ENCODE measurements at regions not wholly inside any gene's neighbourhood (a gene's known extent, or its start where the extent isn't known, plus 50 kb on each side); places are given as distances from the start of the nearest gene placed in this dataset.
A peak's percentile ranks its signal among the peaks of the same experiment; 100 is the strongest.

- H3K27ac Mint-ChIP-seq: peak overlapping the region; percentile 75
- DNase-seq (ENCODE audit: low spot score in 2 of 2, unreplicated experiment in 2 of 2): no peak
- H3K4me1 Mint-ChIP-seq: peaks cover 51% of the 10 kb centered on the region
- TF ChIP-seq CTCF (IDR thresholded peaks at IDR 0.05; ENCODE audit: unreplicated experiment): no peak
- H3K27me3 Mint-ChIP-seq (ENCODE audit: low read depth): no peaks in the 10 kb centered on the region
- H3K4me3 Mint-ChIP-seq: no peak overlapping the region
- H3K36me3 Mint-ChIP-seq: no peaks in the 10 kb centered on the region
- H3K9me3 Mint-ChIP-seq: no peaks in the 10 kb centered on the region
Observed at GRCh38 chr1:234968451-234968850, 160.2 kb downstream of the TOMM20 start.

- H3K9me3 Mint-ChIP-seq: no peaks in the 10 kb centered on the region
- no peak overlapping the region for H3K4me3 Mint-ChIP-seq
- H3K4me1 Mint-ChIP-seq: peaks cover 61% of the 10 kb centered on the region
- H3K27ac Mint-ChIP-seq: no peak overlapping the region
- no peaks in the 10 kb centered on the region for H3K27me3 Mint-ChIP-seq (ENCODE audit: low read depth)
- TF ChIP-seq CTCF (IDR thresholded peaks at IDR 0.05; ENCODE audit: unreplicated experiment): no peak
- no peak for DNase-seq (ENCODE audit: low spot score in 2 of 2, unreplicated experiment in 2 of 2)
- H3K36me3 Mint-ChIP-seq: no peaks in the 10 kb centered on the region
Observed at GRCh38 chr1:234967121-234967520, 161.5 kb downstream of the TOMM20 start.

GRCh38 chr1:234965111-234965510, 163.5 kb downstream of the TOMM20 start:
- DNase-seq (ENCODE audit: low spot score in 2 of 2, unreplicated experiment in 2 of 2): no peak
- TF ChIP-seq CTCF (IDR thresholded peaks at IDR 0.05; ENCODE audit: unreplicated experiment): no peak
- H3K36me3 Mint-ChIP-seq: no peaks in the 10 kb centered on the region
- H3K9me3 Mint-ChIP-seq: no peaks in the 10 kb centered on the region
- peak overlapping the region; percentile 39 for H3K27ac Mint-ChIP-seq
- H3K4me3 Mint-ChIP-seq: no peak overlapping the region
- no peaks in the 10 kb centered on the region for H3K27me3 Mint-ChIP-seq (ENCODE audit: low read depth)
- peaks cover 60% of the 10 kb centered on the region for H3K4me1 Mint-ChIP-seq

- Mint-ChIP-seq H3K36me3 (no peaks in the 10 kb centered on the region), H3K27me3 (ENCODE audit: low read depth) (no peaks in the 10 kb centered on the region), H3K4me3 (no peak overlapping the region), H3K9me3 (no peaks in the 10 kb centered on the region), H3K4me1 (peaks cover 61% of the 10 kb centered on the region), H3K27ac (peak overlapping the region; percentile 98)
- no peak for TF ChIP-seq CTCF (IDR thresholded peaks at IDR 0.05; ENCODE audit: unreplicated experiment)
- DNase-seq (ENCODE audit: low spot score in 2 of 2, unreplicated experiment in 2 of 2): no peak
Observed at GRCh38 chr1:234963904-234964702, 164.5 kb downstream of the TOMM20 start.

- no peaks in the 10 kb centered on the region for H3K36me3 Mint-ChIP-seq
- H3K27me3 Mint-ChIP-seq (ENCODE audit: low read depth): no peaks in the 10 kb centered on the region
- H3K27ac Mint-ChIP-seq: peak overlapping the region; percentile 98
- H3K4me1 Mint-ChIP-seq: peaks cover 60% of the 10 kb centered on the region
- DNase-seq (ENCODE audit: low spot score in 2 of 2, unreplicated experiment in 2 of 2): no peak
- no peak for TF ChIP-seq CTCF (IDR thresholded peaks at IDR 0.05; ENCODE audit: unreplicated experiment)
- peak overlapping the region; percentile 20 for H3K4me3 Mint-ChIP-seq
- no peaks in the 10 kb centered on the region for H3K9me3 Mint-ChIP-seq
Observed at GRCh38 chr1:234963180-234963903, 165.3 kb downstream of the TOMM20 start.
